Retina (tissue), 1 donor: ENCODE measurements at regions not wholly inside any gene's neighbourhood (a gene's known extent, or its start where the extent isn't known, plus 50 kb on each side); places are given as distances from the start of the nearest gene placed in this dataset.
"Not testable (repeated sequence)": the region's sequence is repeated elsewhere in the genome, so short reads cannot be mapped to it uniquely, and the experiment has no call there.

Experiments used
- DNase-seq: peaks from one replicate; pipeline ENCODE4 v3.0.0-alpha.2; 2016

GRCh38 chr5:169411786-169412430 lies 111.0 kb upstream of the SLIT3 start:
- DNase-seq: no peak

GRCh38 chr5:169410996-169411783 lies 110.3 kb upstream of the SLIT3 start:
- DNase-seq: no peak

- DNase-seq: no peak
These were observed 107.8 kb upstream of the SLIT3 start for GRCh38 chr5:169408731-169409130.

GRCh38 chr5:169408171-169408570 lies 107.2 kb upstream of the SLIT3 start:
- DNase-seq: no peak

- no peak for DNase-seq
These were observed 103.3 kb upstream of the SLIT3 start for GRCh38 chr5:169404223-169404622.

GRCh38 chr5:169398515-169398914 lies 97.6 kb upstream of the SLIT3 start:
- DNase-seq: no peak

GRCh38 chr5:169395136-169395535 lies 94.2 kb upstream of the SLIT3 start:
- DNase-seq: no peak

- DNase-seq: no peak
These were observed 93.4 kb upstream of the SLIT3 start for GRCh38 chr5:169394371-169394770.

GRCh38 chr5:169393907-169394306 lies 93.0 kb upstream of the SLIT3 start:
- no peak for DNase-seq

GRCh38 chr5:169390265-169390664 lies 89.3 kb upstream of the SLIT3 start:
- no peak for DNase-seq

GRCh38 chr5:169389318-169389717 lies 88.4 kb upstream of the SLIT3 start:
- no peak for DNase-seq

GRCh38 chr5:169385636-169386035 lies 84.7 kb upstream of the SLIT3 start:
- no peak for DNase-seq

GRCh38 chr5:169384661-169385060 lies 83.7 kb upstream of the SLIT3 start:
- peak; percentile 25 for DNase-seq

- DNase-seq: no peak
These were observed 73.8 kb upstream of the SLIT3 start for GRCh38 chr5:169374761-169375160.

- no peak for DNase-seq
These were observed 73.2 kb upstream of the SLIT3 start for GRCh38 chr5:169374111-169374510.

- not testable (repeated sequence) for DNase-seq
These were observed 70.9 kb upstream of the SLIT3 start for GRCh38 chr5:169371801-169372200.

- DNase-seq: no peak
These were observed 68.2 kb upstream of the SLIT3 start for GRCh38 chr5:169369130-169369529.

- DNase-seq: no peak
These were observed 66.9 kb upstream of the SLIT3 start for GRCh38 chr5:169367861-169368260.

- DNase-seq: no peak
These were observed 56.4 kb upstream of the SLIT3 start for GRCh38 chr5:169357291-169357690.

- DNase-seq: no peak
These were observed 55.9 kb upstream of the SLIT3 start for GRCh38 chr5:169356811-169357210.

GRCh38 chr5:169356181-169356580 lies 55.2 kb upstream of the SLIT3 start:
- no peak for DNase-seq

- DNase-seq: no peak
These were observed 54.0 kb upstream of the SLIT3 start for GRCh38 chr5:169354921-169355320.

- no peak for DNase-seq
These were observed 53.3 kb upstream of the SLIT3 start for GRCh38 chr5:169354263-169354662.

GRCh38 chr5:169352901-169353300 lies 52.0 kb upstream of the SLIT3 start:
- no peak for DNase-seq

- DNase-seq: no peak
These were observed 50.8 kb upstream of the SLIT3 start for GRCh38 chr5:169351721-169352120.
